CD8-positive, alpha-beta memory T cell (primary cell): ENCODE measurements at regions not wholly inside any gene's neighbourhood (a gene's known extent, or its start where the extent isn't known, plus 50 kb on each side); places are given as distances from the start of the nearest gene placed in this dataset.
"Not testable (repeated sequence)": the region's sequence is repeated elsewhere in the genome, so short reads cannot be mapped to it uniquely, and the experiment has no call there.

Experiments used
- CTCF ChIA-PET: fragments of 350-600 bp; sonication (Branson Sonifier 250); formaldehyde crosslinking; loops from one replicate; lab custom pipeline; 2021; ENCODE audit warnings: antibody characterized with exemption; lab: Charles Lee
- POLR2A ChIA-PET: fragments of 350-600 bp; sonication (Branson Sonifier 250); formaldehyde crosslinking; loops from one replicate; lab custom pipeline; 2021; ENCODE audit warnings: antibody characterized with exemption; lab: Charles Lee
- DNase-seq, 5 donors: peaks; one replicate each; pipeline versions ENCODE4 v3.0.0 to v3.0.0-alpha.2; 2020 to 2022; ENCODE audit warnings: mixed read lengths in 1 of 5
- H3K27ac ChIP-seq: one replicate; pipeline ENCODE4 v1.7.0; 2013; ENCODE audit warnings: low read depth, mild to moderate bottlenecking, low read length, moderate library complexity
- H3K27me3 ChIP-seq: 2 replicates; pipeline ENCODE4 v1.7.0; 2013; ENCODE audit warnings: low read length, mild to moderate bottlenecking; ENCODE audit not compliant: insufficient read depth, poor library complexity, severe bottlenecking
- H3K36me3 ChIP-seq: 2 replicates; pipeline ENCODE4 v1.7.0; 2013; ENCODE audit warnings: mild to moderate bottlenecking, low read length, moderate library complexity; ENCODE audit not compliant: insufficient read depth
- H3K4me1 ChIP-seq: 2 replicates; pipeline ENCODE4 v1.7.0; 2013; ENCODE audit warnings: mild to moderate bottlenecking, low read length, moderate library complexity; ENCODE audit not compliant: insufficient read depth
- H3K4me3 ChIP-seq: 2 replicates; pipeline ENCODE4 v1.7.0; 2013; ENCODE audit warnings: mild to moderate bottlenecking, low read length
- H3K9me3 ChIP-seq: 2 replicates; pipeline ENCODE4 v1.7.0; 2013; ENCODE audit warnings: mild to moderate bottlenecking, low read length
- H3K27ac Mint-ChIP-seq, 8 donors: one replicate each; pipeline ENCODE4 v1.8.0; 2020 to 2021; ENCODE audit warnings: mixed read lengths in 8 of 8, mild to moderate bottlenecking in 6 of 8, inconsistent platforms in 3 of 8, moderate library complexity in 3 of 8
- H3K27me3 Mint-ChIP-seq, 2 donors: one replicate each; pipeline ENCODE4 v1.8.0; 2020 to 2021; ENCODE audit warnings: mixed read lengths in 2 of 2, mild to moderate bottlenecking in 1 of 2, moderate library complexity in 1 of 2
- H3K36me3 Mint-ChIP-seq, 3 donors: one replicate each; pipeline ENCODE4 v1.8.0; 2020 to 2021; ENCODE audit warnings: mixed read lengths in 3 of 3, inconsistent platforms in 1 of 3, mild to moderate bottlenecking in 1 of 3
- H3K4me1 Mint-ChIP-seq, 3 donors: one replicate each; pipeline ENCODE4 v1.8.0; 2020 to 2021; ENCODE audit warnings: mixed read lengths in 3 of 3, inconsistent platforms in 1 of 3, mild to moderate bottlenecking in 1 of 3
- H3K4me3 Mint-ChIP-seq, 7 donors: one replicate each; pipeline ENCODE4 v1.8.0; 2020 to 2021; ENCODE audit warnings: mixed read lengths in 7 of 7, mild to moderate bottlenecking in 6 of 7, moderate library complexity in 4 of 7, inconsistent platforms in 2 of 7
- H3K9me3 Mint-ChIP-seq, 5 donors: one replicate each; pipeline ENCODE4 v1.8.0; 2020 to 2022; ENCODE audit warnings: mixed read lengths in 5 of 5, mild to moderate bottlenecking in 3 of 5, moderate library complexity in 2 of 5, inconsistent platforms in 1 of 5

DNA sequence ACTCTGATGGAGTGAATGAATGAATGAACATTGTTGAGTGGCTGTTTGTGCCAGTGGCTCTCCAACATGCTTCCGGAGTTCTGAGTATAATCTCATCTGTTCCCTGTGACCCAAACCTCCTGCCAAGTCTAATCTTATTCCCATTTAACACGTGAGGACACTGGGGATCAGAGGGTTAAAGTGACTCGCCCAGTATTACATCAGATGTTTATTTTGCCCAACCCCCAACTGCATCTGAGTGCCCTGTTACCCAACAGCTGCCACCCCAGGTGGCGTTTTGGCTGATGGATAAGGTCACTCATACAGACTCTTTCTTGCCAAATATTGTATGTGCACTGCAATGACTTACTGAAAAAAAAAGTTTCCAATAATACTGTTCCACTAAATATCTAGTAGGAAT lies 210.9 kb downstream of the EXOC5 start:
- no peaks in the 10 kb centered on the region for H3K4me1 ChIP-seq
- no peak overlapping the region for H3K4me3 ChIP-seq
- H3K9me3 ChIP-seq, result no peaks in the 10 kb centered on the region
- Mint-ChIP-seq H3K4me1 (peaks cover 3 to 9% (median 5%) of the 10 kb centered on the region in 3 donors), H3K27me3 (peaks cover 2 to 12% of the 10 kb centered on the region in 2 donors), H3K36me3 (no peaks in the 10 kb centered on the region), H3K9me3 (peaks cover 0 to 1% (median 0%) of the 10 kb centered on the region in 5 donors), H3K27ac (no peak overlapping the region), H3K4me3 (no peak overlapping the region)
- no peaks in the 10 kb centered on the region for H3K27me3 ChIP-seq
- ChIA-PET POLR2A (no interaction called here), CTCF (no interaction called here)
- H3K36me3 ChIP-seq, result no peaks in the 10 kb centered on the region
- no peak overlapping the region for H3K27ac ChIP-seq
- no peak for DNase-seq

DNA sequence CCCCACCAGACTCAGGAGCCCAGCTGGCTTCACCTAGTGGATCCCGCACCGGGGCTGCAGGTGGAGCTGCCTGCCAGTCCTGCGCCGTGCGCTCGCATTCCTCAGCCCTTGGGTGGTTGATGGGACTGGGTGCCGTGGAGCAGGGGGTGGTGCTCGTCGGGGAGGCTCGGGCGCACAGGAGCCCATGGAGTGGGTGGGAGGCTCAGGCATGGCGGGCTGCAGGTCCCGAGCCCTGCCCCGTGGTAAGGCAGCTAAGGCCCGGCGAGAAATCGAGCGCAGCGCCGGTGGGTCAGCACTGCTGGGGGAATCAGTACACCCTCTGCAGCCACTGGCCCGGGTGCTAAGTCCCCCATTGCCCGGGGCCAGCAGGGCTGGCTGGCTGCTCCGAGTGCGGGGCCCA lies 212.2 kb downstream of the EXOC5 start:
- H3K27ac Mint-ChIP-seq, H3K27me3 ChIP-seq, H3K4me3 Mint-ChIP-seq, H3K9me3 ChIP-seq, DNase-seq, H3K36me3 Mint-ChIP-seq, H3K4me1 ChIP-seq, H3K4me3 ChIP-seq, H3K9me3 Mint-ChIP-seq, CTCF ChIA-PET, H3K36me3 ChIP-seq, POLR2A ChIA-PET, H3K4me1 Mint-ChIP-seq, H3K27ac ChIP-seq: not testable (repeated sequence)
- H3K27me3 Mint-ChIP-seq, result peaks cover 5 to 10% of the 10 kb centered on the region in 2 donors

DNA sequence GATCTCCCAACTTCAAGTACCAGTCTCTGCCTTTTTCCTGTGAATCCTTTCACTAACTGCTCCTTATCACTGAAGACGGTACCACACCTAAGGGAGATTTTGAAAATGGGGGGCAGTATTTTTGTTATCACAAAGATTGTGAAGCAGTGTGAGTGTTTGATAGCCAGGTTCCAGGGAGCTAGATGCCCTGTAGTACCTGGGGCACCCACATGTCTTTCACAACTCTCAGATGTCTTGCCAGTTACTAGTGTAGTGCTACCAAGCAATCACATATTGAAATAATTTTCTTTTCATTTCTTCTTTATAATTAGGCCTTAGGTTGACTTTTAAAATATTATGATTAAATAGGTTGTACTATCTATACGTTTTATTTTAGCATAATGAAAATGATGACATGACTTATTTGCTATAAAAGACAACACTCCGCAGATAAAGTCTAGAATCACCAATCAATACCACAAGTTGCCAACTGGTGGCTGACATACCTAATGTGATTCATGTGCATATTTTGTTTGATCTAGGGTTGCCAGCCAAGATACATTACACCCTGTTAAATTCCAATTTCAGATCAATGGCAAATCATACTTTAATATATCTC lies 215.9 kb downstream of the EXOC5 start:
- Mint-ChIP-seq H3K4me1 (no peaks in the 10 kb centered on the region), H3K27ac (no peak overlapping the region), H3K27me3 (peaks cover 5 to 21% of the 10 kb centered on the region in 2 donors), H3K36me3 (no peaks in the 10 kb centered on the region), H3K4me3 (no peak overlapping the region), H3K9me3 (peaks cover 0 to 2% (median 0%) of the 10 kb centered on the region in 5 donors)
- CTCF ChIA-PET, result no interaction called here
- Histone ChIP-seq H3K36me3 (no peaks in the 10 kb centered on the region), H3K9me3 (no peaks in the 10 kb centered on the region), H3K27me3 (no peaks in the 10 kb centered on the region), H3K4me3 (no peak overlapping the region), H3K4me1 (no peaks in the 10 kb centered on the region), H3K27ac (no peak overlapping the region)
- DNase-seq, result no peak
- POLR2A ChIA-PET, result no interaction called here

DNA sequence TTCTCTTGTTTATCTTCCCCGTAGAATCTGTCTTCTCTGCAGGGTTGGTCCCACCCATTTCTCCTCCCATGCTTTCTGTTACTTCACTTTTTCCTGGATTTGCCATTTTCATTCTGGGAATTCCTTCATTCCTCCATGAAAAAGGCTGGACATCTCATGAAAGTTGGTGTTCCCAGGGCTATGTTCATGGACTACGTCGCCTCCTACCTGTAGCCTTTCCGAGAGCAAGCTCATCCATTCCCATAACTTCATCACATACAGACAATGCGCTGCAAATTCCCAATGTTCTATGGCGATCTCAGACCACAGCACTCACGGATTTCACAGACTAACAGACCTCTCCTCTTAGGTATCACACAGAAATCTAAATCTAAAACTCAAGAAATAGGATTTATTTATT lies 217.1 kb downstream of the EXOC5 start:
- DNase-seq, result no peak
- Histone ChIP-seq H3K27ac (no peak overlapping the region), H3K4me3 (no peak overlapping the region), H3K36me3 (no peaks in the 10 kb centered on the region), H3K4me1 (no peaks in the 10 kb centered on the region), H3K27me3 (no peaks in the 10 kb centered on the region), H3K9me3 (no peaks in the 10 kb centered on the region)
- H3K27me3 Mint-ChIP-seq, result peaks cover 5 to 21% of the 10 kb centered on the region in 2 donors
- peak overlapping the region in 1 of 7 donors; percentile 29 for H3K4me3 Mint-ChIP-seq
- peaks cover 0 to 2% (median 0%) of the 10 kb centered on the region in 5 donors for H3K9me3 Mint-ChIP-seq
- no peaks in the 10 kb centered on the region for H3K36me3 Mint-ChIP-seq
- ChIA-PET POLR2A (no interaction called here), CTCF (no interaction called here)
- no peak overlapping the region for H3K27ac Mint-ChIP-seq
- H3K4me1 Mint-ChIP-seq, result no peaks in the 10 kb centered on the region

DNA sequence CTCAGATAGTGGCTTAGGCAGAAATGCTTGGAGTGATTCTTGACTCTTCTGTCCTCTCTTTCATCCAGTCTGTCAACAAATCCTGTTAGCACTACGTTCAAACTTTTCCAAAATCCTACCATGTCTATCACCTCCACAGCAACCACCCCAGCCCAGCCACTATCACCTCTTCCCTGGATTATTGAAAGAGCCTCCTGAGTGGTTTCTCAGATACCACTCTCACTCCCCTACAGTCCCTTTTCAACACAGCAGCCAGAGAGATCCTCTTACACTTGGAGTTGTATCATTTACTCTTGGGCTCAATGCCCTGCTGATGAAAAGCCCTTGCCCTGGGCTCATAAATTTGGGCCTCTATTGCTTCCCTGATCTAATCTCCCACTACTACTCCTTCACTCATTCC lies 218.9 kb downstream of the EXOC5 start:
- Histone ChIP-seq H3K4me1 (no peaks in the 10 kb centered on the region), H3K4me3 (no peak overlapping the region), H3K27me3 (no peaks in the 10 kb centered on the region), H3K9me3 (no peaks in the 10 kb centered on the region), H3K27ac (no peak overlapping the region), H3K36me3 (no peaks in the 10 kb centered on the region)
- Mint-ChIP-seq H3K4me3 (no peak overlapping the region), H3K9me3 (peaks cover 0 to 4% (median 0%) of the 10 kb centered on the region in 5 donors), H3K27me3 (peaks cover 5 to 21% of the 10 kb centered on the region in 2 donors), H3K27ac (peak overlapping the region in 1 of 8 donors; percentile 1), H3K36me3 (no peaks in the 10 kb centered on the region), H3K4me1 (no peaks in the 10 kb centered on the region)
- ChIA-PET POLR2A (no interaction called here), CTCF (no interaction called here)
- DNase-seq, result no peak

DNA sequence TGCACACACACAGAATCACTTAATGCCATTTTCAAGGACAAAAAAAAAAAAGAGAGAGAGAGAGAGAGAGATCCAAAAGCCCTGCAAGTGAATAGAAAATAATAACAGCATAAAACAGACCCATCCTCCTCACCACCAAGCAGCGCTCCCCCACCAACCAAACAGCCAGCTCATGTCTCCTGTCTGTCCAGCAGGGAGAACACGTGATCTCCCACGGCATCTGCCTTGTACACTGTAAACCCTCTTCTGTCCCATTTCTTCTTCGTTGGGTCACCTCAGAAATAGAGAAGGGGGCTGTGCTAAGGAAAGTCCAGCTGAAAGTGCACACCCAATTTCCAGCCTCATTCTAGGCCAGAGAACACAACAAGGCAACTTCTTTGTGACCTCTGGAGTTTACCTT lies 222.5 kb downstream of the EXOC5 start:
- Mint-ChIP-seq H3K27ac (no peak overlapping the region), H3K36me3 (no peaks in the 10 kb centered on the region), H3K4me3 (no peak overlapping the region), H3K9me3 (peaks cover 0 to 4% (median 0%) of the 10 kb centered on the region in 5 donors), H3K4me1 (no peaks in the 10 kb centered on the region), H3K27me3 (peaks cover 2 to 7% of the 10 kb centered on the region in 2 donors)
- H3K36me3 ChIP-seq, result no peaks in the 10 kb centered on the region
- H3K4me3 ChIP-seq, result no peak overlapping the region
- H3K4me1 ChIP-seq, result no peaks in the 10 kb centered on the region
- no peak for DNase-seq
- no peak overlapping the region for H3K27ac ChIP-seq
- CTCF ChIA-PET, result no interaction called here
- no peaks in the 10 kb centered on the region for H3K9me3 ChIP-seq
- POLR2A ChIA-PET, result no interaction called here
- H3K27me3 ChIP-seq, result no peaks in the 10 kb centered on the region

DNA sequence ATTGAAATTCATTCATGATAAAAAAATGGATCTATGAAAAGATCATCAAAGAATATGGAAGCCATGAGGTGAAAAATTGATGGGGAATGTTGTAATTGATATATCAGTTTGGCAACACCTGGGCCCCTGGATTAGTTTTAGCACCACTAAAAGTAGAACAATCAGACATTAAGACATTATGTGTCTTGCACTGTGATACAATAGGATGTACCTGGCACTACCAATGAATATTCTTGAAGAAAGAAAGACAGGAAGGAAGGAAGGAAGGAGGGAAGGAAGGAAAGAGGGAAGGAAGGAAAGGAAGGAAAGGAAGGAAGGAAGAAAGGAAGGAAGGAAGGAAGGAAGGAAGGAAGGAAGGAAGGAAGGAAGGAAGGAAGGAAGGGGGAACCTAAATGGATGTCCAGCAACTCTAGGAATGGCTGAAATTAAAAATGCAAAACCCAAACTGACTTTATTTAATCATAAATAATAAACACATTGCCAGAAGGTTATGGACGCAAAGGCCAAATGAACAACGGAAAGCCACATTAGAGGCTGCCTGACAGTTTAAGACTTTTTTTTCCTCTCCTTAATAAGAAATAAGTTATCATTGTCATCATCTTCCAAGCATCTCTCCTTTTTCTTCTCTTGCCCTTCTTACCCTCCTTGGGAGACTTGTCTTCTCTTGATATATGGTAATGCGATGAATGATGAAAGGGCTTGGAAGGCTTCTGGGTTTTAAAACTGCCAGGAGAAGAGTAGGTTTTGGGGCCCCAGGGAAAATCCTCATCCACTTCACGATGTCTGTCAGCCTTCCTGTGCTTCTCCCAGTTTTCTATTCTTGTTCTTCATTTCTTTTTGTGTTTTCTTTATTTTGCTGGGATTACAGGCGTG lies 224.4 kb downstream of the EXOC5 start:
- CTCF ChIA-PET, result not testable (repeated sequence)

DNA sequence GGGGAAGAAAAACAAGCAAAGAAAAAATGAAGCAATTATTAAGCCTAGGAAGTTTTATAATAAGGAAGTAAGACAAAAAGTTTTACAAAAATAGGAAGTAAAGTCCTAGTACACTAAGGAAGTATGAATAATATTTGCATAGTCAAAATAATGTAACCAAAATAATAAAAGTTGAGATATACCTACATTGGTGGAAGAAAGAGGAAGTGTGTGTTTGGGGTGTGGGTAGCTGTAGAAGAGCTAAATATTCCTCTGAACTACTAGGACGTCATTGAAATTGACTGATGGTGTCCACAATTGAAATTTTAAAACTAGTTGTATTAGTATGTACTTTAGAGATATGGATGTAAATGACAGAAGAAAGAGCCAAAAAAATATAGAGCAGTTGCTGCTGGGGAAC lies 228.4 kb upstream of the OTX2 start:
- Mint-ChIP-seq H3K9me3 (peaks cover 0 to 3% (median 0%) of the 10 kb centered on the region in 5 donors), H3K36me3 (no peaks in the 10 kb centered on the region), H3K27ac (no peak overlapping the region), H3K27me3 (peaks cover 4 to 7% of the 10 kb centered on the region in 2 donors), H3K4me3 (no peak overlapping the region), H3K4me1 (no peaks in the 10 kb centered on the region)
- DNase-seq, result no peak
- Histone ChIP-seq H3K4me1 (no peaks in the 10 kb centered on the region), H3K36me3 (no peaks in the 10 kb centered on the region), H3K27me3 (no peaks in the 10 kb centered on the region), H3K9me3 (no peaks in the 10 kb centered on the region), H3K4me3 (no peak overlapping the region), H3K27ac (no peak overlapping the region)
- CTCF ChIA-PET, result no interaction called here
- POLR2A ChIA-PET, result no interaction called here

More for the DNA sequence above, 224.4 kb downstream of the EXOC5 start:
- H3K9me3 Mint-ChIP-seq, H3K4me1 Mint-ChIP-seq, H3K4me3 ChIP-seq, H3K36me3 ChIP-seq, H3K36me3 Mint-ChIP-seq, H3K4me3 Mint-ChIP-seq, H3K27me3 Mint-ChIP-seq, POLR2A ChIA-PET, H3K27me3 ChIP-seq, H3K4me1 ChIP-seq, H3K27ac Mint-ChIP-seq, H3K9me3 ChIP-seq, DNase-seq, H3K27ac ChIP-seq: not testable (repeated sequence)
